HG02588 (cell line): ENCODE measurements at regions not wholly inside any gene's neighbourhood (a gene's known extent, or its start where the extent isn't known, plus 50 kb on each side); places are given as distances from the start of the nearest gene placed in this dataset.

Experiments used
- ATAC-seq: cut with Tn5 transposase; IDR thresholded peaks from one replicate; pipeline ENCODE4 v1.9.1; 2021; ENCODE audit warnings: mild to moderate bottlenecking, moderate library complexity; ENCODE audit not compliant: unreplicated experiment

DNA sequence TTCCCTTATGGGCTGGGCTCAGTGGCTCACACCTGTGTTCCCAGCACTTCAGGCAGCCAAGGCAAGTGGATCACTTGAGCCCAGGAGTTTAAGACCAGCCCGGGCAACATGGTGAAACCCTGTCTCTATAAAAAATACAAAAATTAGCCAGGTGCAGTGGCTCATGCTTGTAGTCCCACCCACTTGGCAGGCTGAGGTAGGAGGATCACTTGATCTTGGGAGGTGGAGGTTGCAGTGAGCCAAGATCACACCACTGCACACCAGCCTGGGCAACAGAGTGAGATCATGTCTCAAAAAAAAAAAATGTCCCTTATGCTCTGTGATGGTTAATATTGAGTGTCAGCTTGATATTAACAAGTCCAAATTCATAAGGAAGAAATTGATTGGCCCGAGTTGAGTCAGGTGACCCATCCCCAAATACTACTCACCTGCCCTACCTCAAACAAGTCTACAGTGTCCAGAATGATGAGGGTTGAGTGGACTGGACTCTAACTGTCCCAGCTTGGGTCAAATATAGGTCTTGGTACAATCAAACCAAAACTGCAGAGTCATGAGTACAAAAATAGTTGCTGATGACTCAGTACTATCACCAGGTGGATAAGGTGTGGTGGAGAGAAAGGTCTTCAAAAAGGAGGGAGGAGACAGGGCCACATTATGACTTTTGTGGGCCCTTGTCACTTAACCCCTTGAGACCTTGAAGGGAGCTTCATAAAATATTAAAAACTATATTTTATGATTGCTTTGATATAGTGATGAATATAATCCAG, 161.0 kb downstream of the ZNF326 start:
- no peak for ATAC-seq

GRCh38 chr1:90154711-90155110, 159.8 kb downstream of the ZNF326 start:
- ATAC-seq = no peak

DNA sequence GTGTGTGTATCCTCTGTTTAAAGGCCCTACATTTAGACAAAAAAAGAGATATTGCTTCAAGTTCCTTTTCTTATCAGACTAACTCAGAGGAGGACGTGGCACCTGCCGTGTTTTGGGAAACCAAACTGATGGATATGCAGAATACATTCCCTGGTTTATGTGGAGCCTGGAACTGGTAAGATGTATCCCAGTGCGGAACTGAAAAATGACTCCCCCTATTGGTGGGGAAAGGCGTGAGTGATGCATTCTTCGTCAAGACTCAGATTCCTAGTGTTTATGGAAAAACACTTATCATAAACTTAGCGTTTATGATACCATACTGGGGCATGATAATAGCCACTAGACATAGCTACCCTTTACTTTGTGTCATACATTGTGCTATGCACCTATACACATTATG, 154.2 kb downstream of the ZNF326 start:
- ATAC-seq = no peak

GRCh38 chr1:90147093-90147492, 152.2 kb downstream of the ZNF326 start:
- no peak for ATAC-seq

DNA sequence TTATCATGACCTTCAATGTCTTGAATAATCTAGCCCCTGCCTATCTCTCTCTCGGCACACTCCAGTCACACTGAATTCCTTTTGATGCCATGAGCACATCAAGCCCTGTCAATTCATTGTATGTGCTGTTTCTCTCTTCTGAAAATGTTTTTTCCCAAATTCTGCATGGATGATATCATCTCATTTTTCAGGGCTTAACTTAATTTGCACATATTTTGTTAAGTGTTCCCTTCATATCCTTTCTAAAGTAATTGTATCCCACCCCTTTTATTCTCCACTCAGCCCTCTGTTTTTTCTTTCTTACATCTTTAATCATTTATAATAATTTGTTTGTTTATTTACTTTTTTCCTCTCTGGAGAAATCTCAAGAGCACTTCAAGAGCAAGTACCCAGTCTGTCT, 149.9 kb downstream of the ZNF326 start:
- no peak for ATAC-seq

GRCh38 chr1:90143591-90143990, 148.7 kb downstream of the ZNF326 start:
- no peak for ATAC-seq

DNA sequence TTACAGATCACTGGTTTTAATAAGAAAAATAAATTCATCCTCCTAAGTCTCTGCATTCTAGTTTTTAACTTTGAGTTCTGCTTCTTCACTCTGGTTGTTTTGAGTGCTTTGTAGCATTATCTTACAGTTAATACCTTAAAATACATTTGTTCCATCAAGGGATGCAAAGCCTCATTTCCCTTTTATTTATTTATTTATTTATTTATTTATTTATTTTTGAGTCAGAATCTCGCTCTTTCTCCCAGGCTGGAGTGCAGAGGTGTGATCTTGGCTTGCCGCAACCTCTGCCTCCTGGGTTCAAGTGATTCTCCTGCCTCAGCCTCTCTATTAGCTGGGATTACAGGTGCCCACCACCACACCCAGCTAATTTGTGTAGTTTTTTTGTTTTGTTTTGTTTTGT, 147.8 kb downstream of the ZNF326 start:
- no peak for ATAC-seq

DNA sequence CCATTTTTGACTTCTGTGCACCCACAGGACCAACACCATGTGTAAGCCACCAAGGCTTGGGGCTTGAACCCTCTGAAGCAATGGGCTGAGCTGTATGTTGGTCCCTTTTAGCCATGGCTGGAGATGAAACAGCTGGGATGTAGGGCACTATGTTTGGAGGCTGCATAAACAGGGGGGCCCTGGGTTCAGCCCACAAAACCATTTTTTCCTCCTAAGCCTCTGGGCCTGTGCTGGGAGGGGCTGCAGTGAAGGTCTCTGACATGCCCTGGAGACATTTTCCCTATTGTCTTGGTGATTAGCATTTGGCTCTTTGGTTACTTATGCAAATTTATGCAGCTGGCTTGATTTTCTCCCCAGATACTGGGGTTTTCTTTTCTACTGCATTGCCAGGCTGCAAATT, 144.9 kb downstream of the ZNF326 start:
- no peak for ATAC-seq

GRCh38 chr1:90135286-90135685, 140.4 kb downstream of the ZNF326 start:
- ATAC-seq = no peak

DNA sequence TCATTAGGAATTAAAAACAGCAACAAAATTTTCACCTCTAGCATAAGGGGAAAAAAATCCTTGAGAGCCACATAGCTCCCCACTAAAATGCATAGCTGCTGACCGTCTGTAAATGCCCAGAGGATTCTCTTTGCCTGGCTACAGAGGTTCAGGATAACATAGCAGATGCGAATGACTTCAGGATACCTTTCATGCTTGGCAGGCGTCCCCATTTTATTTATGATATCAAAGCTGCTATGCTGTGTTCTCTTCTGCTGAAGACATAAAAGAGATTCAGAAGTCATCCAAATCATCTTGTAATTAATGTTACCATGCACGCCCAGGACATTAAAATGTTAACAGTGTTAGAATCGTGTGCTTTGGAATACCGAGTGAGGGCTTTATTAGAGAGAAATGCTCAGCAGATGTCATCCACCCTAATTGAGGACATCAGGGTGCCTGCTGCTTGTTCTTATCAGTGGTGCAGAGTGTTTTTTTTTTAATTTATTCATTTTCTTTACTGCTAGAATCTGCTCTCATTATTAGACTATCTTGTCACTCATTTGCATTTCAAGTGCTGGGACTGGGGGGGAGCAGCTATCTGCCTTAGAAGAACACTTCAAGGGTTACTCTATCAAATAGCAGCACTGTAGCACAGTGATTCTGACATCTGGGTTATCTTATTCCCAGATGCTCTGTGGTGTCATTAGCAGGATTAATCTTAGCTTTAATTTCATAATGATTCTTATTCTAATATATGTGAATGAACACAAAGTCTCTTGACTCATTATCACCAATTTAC, 139.5 kb downstream of the ZNF326 start:
- no peak for ATAC-seq

DNA sequence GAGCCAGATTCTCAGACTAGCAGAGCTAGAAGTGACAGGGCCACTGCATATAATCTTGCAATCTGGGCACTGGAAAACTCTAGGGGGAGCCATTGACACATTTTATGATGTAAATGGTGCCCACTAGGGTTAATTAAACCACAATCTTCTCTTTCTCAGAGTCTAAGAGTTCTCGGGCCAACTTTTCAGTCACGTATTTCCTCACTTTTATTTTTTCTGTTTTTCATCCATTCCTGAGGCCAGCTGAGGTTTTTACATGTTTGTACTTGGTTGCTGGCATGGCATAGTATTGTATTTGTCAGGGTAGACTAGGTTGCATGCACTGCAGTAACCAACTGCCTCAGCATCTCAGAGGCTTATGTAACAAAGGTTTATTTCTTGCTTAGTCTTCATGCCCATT, 138.2 kb downstream of the ZNF326 start:
- ATAC-seq = no peak

- no peak for ATAC-seq
These were observed 137.4 kb downstream of the ZNF326 start for GRCh38 chr1:90132306-90132705.

DNA sequence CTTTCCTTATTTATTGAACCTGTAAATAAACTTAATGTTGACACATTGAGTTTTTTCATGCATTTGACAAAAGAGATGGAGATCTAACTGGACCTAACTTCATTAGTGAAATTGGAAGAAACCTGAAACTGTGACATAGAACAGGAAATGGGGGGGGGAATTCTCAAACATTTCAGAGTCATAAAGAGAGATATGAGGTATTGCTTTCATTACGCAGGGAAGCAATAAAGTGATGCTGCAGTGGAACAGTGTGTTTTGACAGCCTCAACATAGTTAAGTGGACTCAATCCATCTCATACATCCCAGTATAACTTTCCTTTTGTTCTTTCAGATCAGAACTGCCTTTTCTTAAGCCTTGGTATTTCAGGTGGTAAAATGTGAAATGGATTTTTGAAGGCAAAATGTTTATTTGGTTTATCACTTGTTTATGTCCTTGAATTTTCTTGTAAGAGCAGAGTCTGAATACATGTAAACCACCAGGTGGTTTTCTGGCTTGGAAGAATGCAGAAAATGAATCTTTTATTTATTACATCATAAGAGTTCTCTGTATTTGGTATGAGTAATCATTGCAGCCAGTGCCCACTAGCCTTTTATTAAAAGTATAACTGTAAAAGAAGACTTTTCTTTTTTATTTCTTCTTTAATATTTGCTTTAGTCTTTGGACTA, 132.5 kb downstream of the ZNF326 start:
- ATAC-seq = no peak

- ATAC-seq = no peak
These were observed 131.9 kb downstream of the ZNF326 start for GRCh38 chr1:90126834-90127233.

DNA sequence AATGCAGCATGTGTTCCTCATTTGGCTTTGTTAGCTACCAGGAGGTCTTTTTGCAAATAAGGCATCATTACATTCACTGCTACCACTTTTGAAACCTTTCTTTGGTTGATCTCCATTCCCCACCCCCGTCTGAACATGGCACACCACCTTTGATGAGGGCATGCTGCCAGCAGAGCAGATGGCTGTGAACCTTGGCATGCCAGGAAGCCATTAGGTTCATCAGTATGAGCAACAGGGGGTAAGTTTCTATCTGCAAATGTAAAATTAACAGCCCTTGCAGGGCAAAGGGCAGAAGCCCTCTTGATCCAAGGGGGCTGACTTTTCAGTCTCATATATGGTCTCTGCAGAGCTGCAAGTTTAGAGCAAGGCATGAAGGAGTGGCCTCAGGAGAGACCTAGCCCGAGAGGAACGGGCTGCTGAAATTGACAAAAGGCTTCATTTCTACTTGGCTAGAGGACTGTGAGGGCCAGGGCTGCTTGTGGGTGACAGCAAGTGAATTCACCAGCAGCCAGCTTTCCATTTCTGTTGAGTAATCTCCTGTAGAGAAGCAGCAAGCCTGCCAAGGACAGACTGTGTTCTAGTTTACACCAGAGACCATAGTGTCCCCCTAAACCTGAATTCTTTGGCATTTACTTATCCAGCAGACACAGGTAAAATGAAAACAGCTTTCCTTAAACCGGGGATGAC, 127.9 kb downstream of the ZNF326 start:
- ATAC-seq = no peak

- ATAC-seq = no peak
These were observed 119.7 kb downstream of the ZNF326 start for GRCh38 chr1:90114521-90115141.

- no peak for ATAC-seq
These were observed 113.1 kb downstream of the ZNF326 start for GRCh38 chr1:90107990-90108389.

DNA sequence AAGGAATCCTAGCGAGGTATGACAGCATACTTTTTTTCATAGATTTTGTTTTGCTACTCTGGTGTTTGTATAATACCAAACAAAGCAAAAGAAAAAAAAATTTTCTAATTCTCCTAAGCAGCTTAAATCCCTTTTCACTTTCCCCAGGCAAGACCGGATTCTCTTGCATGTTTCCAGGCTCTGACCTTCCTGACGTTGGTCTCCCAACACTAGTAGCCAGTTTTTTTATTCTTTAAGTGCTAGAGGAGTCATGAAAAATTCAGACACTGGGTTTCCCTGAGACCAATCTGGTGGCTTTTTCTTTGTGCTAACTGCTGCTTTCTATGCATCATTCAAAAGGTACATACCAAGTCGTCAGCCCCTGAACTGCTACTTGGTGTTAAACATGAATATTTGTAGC, 111.4 kb downstream of the ZNF326 start:
- ATAC-seq = no peak

- no peak for ATAC-seq
These were observed 110.1 kb downstream of the ZNF326 start for GRCh38 chr1:90104941-90105538.

DNA sequence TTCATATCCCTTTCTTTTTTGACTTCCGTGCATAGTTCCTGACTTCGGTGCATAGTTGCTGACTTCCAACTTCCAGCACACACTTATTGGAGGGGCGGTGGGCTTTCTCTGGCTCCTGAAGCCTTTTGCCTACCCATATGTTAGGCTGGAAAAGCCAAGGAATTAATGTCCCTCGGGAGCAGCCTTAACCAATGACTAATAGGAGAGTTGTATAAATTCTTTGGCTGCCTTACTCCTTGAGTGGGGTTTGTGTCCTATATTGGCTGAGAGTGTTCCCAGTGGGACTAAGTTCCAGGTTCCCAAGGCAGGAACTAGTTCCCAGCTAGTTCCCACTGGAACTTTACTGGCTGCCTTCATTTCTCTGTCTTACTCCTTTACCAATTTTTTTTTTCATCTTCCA, 105.7 kb downstream of the ZNF326 start:
- no peak for ATAC-seq
